Myocyte (in vitro differentiated cells): ENCODE measurements at regions not wholly inside any gene's neighbourhood (a gene's known extent, or its start where the extent isn't known, plus 50 kb on each side); places are given as distances from the start of the nearest gene placed in this dataset.
"Not testable (repeated sequence)": the region's sequence is repeated elsewhere in the genome, so short reads cannot be mapped to it uniquely, and the experiment has no call there.

ENCODE experiments used
- DNase-seq: peaks from one replicate; pipeline ENCODE4 v3.0.0-alpha.2; 2012; ENCODE audit warnings: low read depth

DNA sequence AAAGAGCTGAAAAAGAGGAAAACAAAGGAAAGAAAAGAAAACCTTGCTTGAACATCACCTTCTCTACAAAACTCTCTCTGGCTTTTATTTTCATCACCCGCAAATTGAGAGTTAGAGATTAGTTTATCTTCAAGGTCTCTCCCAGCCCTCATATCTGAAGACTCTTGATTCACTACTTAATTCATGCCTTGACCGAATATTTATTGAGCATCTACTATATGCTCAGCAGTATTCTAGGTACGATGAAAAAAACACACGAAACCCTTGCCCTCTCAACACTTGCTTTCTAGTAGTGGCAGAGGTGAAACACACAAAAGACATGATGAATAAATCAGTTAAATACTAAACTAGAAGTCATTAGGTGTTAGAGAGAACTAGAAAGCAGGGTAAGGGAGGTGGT lies 150.6 kb upstream of the CADM1 start:
- no peak for DNase-seq

DNA sequence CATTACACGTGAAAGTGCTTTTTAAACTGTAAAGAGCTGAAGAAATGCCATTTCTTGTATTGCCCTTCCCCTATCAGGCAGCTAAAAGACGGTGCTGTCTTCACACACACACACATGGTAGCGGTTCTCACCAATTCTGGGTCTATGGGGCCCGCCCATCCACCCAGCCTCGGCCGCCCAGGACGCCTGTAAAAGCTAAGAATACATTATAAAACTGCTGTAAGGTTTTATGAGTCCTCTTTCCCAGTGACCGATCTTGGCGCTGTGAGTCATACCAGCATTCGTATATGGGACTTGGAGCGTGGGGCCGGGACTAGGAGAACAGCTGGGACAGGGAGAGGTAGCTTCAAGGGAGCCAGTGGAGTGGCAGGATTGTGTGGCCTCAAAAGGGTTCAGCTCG lies 149.7 kb upstream of the CADM1 start:
- DNase-seq = no peak

DNA sequence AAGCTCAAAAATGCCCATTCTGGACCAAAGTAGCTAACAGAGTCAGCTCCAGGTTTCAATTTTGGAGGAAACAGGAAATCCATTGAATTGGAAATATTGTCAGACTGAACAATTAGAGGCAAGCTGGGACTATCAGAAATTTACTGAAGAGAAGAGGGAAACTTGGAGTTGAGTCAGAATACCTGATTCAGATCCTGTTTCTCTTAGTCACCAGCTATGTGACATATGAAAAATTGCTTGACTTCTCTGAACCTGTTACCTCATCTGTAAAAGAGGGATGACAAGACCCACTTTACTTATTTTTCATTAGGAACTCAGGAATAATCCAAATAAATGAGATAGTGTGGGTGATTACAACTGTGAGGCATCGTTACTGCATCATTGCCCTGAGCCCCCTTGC lies 148.9 kb upstream of the CADM1 start:
- DNase-seq = no peak

DNA sequence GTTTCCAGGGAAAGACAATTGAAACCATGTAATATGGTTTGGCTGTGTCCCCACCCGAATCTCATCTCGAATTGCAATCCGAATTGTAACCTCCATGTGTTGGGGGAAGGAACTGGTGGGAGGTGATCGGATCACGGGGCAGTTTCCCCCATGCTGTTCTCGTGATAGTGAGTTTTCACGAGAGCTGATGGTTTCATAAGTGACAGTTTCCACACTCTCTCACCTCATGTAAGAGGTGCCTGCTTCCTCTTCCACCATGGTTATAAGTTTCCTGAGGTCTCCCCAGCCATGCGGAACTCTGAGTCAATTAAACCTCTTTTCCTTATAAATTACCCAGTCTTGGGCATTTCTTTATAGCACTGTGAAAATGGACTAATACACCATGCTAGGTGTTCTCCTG lies 148.3 kb upstream of the CADM1 start:
- DNase-seq = no peak

DNA sequence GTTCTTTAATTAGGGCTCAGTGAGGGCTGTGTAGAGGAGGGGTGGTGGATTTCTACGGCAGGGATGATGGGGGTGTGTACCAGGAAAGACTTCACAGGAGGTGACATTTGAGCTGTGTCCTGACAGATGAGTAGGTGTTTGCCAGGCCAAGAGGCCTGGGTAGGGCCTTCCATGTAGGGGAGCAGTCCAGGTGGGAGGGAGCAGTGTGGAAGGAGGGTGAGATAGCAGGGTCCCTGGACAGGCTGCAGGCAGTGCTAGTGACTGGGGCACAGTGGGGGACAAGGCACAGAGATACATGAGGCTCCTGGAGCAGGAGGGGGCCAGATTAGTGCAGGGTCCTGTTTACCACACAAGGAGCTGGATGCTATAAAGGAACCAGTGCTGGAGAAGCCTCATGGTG lies 147.9 kb upstream of the CADM1 start:
- DNase-seq = no peak

DNA sequence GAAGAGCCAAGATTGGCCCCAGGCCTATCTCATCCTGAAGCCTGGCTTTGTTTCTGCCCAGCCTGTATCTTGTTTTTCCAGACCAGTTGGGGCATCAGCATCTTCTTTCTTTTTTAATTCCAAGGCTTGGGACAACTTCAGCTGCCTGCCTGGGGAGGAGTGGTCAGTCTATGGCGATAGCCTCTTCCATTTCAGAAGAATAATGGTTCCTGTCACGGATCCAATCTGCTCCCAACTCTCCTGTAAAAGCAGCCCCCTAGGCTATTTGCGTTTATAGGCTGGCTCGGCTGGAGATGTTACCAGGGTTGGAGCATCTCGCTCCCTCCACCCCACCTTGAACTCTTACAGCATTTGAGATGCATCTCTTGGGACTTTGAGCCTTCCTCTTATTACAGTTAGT lies 145.2 kb upstream of the CADM1 start:
- no peak for DNase-seq

DNA sequence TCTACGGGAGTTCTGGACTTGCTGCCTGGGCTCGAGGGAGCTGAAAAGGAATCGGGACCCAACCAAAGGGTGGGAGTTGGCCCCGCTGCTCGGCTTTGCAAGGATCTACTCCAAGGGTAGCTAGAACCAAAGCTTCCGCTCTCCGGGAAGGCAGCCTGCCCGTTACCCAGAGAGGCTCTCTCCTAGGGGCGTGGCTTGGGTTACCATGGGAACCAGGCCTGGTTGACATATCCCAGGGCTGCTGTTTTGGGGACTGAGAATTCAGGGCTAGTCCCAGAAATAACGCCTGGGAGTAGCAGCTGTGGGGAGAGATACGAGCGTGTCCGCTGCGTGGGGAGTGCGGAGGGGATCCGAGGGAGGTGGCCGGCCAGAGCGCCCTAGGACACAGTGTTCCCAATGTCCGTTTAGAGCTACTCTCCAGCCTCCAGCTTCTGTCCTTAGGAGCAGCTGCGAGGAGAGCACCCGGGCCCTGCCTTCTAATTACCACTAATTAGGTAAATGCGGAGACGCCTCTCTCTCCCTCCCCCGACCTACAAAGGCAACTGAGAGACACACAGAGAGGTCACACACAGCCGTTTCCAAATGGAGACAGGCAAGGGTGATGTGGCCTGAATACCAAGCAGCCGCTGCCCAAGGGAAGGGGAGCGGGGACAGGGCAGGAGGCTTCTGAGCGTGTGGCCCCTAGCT lies 141.6 kb upstream of the CADM1 start:
- DNase-seq = no peak

DNA sequence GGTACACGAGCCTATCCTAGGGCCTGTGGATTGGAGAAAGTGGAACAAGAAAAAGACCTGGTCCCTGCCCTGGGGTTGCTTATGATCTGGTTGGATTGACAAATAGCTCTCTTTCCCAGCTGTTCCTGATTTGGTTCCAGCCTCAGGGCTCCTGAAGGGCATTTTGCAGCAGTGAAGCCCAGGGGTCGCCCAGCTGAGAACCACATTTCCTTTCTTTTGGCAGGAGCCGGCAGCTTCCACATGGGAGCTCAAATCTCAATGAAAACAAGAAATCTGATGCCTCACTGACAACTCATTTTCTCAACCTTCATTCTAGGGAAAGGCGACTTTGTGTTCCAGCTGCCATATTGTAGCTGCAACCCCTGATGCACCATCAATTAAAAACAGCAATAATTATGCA lies 140.6 kb upstream of the CADM1 start:
- DNase-seq = peak; percentile 3

DNA sequence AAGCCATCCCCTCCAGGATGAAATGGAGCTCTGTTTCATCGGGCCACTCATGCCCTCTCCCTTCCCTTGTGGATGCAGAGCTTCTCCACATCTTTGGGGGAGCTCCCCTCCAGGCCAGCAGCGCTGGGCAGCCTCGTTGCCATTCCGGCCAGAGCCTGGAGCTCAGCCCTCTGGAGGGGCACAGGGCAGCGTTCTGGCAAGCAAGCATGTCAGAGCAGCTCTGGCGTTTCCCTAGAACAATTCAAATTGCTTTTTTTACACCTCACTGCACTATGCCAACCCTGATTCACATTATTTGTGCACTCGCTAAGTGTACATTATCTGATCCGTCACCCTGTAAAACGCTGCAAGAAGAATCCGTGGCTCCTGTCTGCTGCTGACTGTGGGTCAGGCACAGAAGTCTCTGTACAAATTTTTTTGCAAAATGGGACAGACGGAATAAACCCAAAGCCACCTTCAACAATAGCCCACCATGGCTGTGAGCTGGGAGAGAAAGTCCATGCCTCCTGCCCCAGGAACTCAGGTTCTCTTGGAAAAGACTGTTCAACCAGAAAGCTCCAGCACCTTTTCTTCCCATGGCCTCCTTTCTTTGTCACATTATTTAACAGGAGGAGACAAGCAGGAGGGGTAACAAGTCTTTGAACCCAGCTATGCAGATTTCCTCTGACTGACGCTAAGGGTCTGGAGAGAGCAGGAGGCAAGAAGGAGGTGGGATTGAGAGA lies 139.5 kb upstream of the CADM1 start:
- DNase-seq = no peak

DNA sequence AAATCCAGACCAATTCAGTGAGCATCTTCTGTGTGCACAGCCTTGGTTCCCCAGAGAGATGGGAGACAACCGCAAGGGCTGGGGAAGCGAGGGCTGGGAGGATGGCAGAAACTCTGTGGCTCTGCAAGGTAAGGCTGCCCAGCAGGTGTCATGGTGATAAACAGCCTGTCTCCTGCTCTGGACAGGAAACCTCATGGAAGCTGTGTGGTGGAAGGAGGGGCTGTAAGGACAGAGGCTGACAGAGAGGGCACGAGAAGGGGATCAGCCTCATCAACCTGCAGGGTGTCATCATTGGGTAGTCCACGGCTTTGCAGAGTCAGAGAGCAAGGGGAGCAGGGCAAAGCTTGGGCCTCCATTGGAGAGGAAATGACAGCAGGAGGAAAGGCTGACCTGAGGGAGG lies 138.4 kb upstream of the CADM1 start:
- DNase-seq = no peak

DNA sequence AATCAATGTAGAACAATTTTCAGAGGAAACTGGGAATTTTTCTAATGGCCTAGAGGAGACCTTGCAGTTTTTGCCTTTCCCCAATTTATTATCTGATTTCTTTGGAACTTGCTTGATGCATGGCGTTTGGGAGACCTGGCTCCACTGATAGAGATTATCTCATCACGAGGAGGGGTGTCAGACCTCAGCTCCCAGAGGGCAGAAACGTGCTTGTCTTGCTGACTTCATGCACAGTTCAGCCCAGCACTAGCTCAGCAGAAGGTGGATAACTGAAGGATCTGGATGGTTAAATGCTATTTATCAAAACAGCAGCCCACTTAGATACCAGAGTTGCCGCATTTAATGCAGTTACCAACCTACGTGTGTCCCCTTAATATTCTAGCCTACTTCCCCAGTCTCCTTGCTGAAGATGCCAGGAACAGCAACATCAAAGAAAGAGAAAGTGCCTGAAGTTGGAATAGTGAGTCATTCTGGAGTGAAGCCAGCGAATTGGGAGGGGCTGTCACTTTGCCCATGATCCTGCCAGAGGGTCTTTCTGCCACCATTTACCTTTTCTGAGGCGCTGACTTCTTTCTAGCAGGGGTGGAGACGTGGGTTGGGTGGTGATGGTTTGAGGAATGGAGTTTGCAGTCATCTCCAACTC lies 133.5 kb upstream of the CADM1 start:
- DNase-seq = no peak

DNA sequence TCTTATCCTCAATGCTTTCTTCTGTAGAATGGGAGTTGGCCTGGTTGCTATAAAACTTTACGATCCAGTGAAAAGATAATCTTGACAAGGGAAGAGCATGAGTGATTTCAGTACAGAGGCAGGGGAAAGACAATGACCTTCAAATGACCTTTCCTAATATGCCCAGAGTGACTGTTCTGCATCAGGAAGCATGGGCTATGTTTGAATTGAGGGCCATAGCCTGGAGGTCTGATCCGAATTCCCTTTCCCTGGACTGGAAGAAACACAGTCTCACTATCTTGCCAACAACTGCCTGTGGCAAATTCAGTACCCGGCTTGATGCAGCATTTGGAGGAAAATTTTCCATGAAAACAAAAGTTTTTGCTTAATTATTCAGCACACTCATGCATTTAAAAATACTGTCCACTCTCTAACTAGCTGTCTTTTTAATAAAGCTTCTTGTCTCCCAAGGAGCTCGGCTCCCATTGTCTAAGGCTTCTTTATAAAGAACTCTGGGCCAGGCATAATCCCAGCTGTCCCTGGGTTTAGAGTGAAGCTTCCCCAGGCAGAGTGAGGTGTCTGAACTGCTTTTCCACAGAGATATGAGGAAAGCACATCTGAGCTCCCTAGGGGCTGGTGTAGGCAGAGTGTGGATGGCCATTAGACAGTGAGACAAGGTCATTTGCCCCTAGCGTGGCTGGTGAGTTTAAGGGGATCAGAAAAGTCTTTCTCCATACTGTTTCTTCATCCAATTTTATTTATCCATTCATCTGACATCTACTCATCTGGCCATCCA lies 132.7 kb upstream of the CADM1 start:
- no peak for DNase-seq

DNA sequence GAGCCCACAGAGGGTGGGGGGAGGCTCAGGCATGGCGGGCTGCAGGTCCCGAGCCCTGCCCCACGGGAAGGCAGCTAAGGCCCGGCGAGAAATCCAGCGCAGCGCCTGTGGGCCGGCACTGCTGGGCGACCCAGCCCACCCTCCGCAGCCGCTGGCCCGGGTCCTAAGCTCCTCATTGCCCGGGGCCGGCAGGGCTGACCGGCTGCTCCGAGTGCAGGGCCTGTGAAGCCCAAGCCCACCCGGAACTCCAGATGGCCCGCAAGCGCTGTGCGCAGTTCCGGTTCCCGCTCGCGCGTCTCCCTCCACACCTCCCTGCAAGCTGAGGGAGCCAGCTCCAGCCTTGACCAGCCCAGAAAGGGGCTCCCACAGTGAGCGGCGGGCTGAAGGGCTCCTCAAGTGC lies 129.8 kb upstream of the CADM1 start:
- not testable (repeated sequence) for DNase-seq

DNA sequence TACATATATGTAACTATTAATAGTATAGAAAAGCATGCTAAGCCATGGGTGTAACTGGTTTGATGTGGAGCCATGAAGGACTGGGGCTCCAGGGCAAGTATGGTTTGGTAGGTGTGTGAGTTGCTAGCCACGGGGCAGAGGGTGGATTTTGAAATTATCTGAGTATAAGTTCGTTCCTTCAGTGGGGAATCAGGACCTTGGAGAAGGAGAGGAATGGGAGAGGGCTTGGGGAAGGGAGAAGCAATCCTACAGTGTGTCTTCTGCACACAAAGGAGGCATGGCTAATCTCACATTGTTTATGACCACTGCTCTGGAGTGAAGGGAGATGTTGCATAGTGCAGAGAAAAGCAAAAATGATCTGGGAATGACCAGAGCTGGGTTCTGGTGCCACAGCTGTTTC lies 127.8 kb upstream of the CADM1 start:
- DNase-seq = no peak

DNA sequence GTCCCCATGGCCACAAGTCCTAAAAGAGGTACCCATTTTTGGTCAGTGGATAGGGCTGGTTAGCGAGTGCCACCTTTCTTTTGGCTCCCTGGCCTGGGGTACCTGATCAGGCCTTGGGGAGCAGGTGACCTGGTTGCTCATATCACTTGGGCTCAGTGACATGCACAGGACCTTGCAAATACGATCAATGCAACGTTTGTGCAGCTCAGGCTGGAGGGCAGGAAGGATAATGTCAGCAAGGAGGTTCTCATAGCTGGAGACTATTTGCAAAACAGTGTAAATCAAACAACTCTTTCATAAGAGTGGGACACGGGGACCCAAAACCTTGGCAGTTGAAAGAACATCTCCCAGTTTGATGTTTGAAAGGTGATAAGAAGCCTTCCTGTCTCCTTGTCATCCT lies 127.4 kb upstream of the CADM1 start:
- DNase-seq = no peak

DNA sequence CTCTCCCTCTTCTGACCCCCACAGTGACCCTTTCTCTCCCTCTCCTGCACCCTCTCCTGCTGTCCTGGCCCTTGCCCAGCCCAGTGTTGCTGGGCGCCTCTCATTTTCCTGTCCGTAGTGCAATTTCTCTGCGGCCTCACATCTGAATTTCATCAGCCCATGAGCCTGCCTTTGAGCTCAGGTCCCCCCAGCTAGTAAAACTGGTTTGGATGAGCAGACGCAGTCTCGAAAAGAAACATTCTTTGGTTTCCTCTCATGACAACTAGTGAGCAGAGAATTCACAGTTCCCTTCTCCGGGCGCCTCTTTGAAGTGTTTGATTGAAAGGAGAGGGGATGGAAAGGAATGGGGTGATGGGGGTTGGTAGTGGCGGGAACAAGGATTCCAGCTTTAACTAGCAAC lies 126.0 kb upstream of the CADM1 start:
- no peak for DNase-seq

DNA sequence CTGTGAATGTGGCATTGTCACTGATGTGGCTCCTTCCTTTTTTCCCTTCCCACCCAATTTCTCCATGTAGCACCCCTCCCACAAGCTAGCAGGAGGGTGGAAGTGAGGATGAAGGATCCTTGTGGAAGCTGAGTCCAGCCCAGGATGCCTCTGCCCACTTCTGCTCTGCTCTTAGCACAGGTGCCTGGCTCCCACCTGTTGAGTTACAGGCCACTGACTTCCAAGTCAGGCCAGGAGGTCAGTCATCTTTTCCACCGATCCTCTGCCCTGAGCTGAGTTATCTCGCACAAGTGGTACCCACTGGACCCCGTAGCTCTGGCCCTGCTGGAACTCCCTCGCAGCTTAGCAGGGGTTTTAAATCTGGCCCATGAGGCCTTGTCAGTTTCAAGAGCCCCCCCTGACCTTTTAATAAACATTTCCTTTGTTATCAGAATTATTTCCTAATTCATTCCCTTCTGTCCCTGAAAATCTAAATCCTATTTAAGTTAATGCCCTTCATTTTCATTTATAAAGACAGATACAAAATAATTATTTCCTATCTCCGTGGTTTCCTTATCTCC lies 125.3 kb upstream of the CADM1 start:
- DNase-seq = no peak

DNA sequence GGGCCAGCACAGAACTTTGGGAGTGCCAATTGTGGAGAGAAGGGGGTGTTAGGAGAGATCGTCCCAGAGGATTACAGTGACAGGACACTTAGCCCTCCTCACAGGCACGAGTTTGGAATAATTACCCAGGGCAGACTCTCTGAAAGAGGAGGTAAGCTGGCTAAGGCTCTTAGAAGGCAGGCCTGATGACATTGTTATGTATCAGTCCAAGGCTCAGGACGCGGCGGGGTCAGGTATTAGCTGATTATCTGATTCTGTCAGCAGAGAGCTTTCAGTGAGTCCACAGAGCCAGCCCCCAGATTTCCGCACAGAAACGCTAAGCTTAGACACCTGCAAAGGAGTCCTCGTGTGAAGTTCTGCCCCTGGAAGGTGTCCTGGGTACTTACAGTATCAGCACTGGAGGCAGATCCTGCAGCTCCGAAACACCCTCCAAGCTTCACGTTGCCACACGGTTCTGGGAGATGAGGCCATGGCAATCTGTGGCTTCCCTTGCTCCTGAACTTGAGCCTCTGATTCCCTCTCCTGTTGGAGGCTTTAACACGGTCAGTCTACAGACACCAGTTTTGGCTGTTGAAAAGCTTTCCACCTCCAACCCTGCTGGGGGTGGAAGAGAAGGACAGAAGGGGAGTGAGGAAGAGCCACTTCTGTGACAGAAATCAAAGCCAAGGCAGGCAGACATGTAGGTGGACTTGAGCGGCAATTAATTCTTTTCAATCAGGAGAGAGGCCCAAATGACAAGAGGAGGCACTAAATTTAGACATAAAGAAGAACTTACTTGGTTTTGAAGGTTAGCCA lies 123.6 kb upstream of the CADM1 start:
- DNase-seq = no peak

DNA sequence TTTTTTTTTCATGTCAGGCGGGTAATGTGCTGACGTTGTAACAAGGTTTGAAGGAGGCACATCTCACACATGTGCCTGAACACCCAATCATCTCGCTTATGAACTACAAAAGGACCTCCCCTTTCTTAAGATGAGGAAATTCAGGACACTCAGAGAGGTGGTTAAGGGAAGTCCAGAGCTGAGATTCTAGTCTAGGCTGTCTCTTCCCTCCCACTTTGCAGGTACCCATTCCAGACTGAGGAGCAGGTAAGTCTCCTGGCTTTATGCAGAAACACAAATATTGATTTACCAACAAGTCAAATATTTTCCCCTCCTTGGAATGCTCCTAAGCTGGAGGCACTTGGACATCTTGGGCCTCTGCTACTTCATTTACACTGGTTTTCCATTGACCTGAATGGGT lies 122.9 kb upstream of the CADM1 start:
- no peak for DNase-seq

DNA sequence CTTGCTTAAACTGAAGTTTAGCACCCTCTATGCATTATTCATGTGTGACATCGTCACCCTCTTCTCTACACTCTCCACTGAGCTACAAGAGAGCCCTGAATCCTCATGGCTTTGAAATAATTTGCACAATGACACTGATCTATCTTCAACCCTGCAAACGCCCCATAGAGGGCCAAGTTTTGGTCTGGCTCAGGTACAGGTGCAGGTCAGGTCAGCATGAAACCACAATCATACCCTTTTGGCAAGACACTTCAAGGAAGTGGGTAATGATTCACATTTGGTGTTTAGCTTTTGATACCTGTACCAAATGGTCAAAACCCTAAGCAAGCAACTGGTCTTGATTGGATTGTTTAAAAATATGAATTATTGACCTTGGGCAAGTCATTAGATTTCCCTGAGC lies 122.2 kb upstream of the CADM1 start:
- DNase-seq = no peak

DNA sequence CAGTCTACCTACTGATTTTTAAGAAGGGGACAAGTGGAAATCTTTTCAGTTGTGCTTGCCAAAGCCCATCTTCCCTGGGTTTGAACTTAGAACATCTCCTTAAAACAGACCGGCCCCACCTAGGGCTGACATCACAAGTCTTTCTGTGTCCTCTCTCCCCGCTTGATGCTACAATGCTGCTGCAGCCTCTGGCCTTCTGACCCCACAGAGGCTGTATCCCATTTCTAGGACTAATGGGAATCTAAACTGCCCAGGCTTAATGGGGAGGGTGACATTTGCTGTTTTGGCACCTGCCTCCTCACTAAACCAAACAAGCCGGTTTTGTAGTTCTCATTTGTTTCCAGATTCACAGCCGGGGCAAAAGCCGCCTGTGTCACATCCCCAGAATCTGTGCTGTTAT lies 121.3 kb upstream of the CADM1 start:
- no peak for DNase-seq
